ENCODE measurements at regions not wholly inside any gene's neighbourhood (a gene's known extent, or its start where the extent isn't known, plus 50 kb on each side); places are given as distances from the start of the nearest gene placed in this dataset.
A peak's percentile ranks its signal among the peaks of the same experiment; 100 is the strongest.

GRCh38 chr20:1825938-1826445 lies 69.2 kb upstream of the SIRPA start:
- H3K4me3 ChIP-seq (ENCODE audit: control insufficient read depth, low read depth, low read length): no peak overlapping the region
- TF ChIP-seq, protein P1, sequence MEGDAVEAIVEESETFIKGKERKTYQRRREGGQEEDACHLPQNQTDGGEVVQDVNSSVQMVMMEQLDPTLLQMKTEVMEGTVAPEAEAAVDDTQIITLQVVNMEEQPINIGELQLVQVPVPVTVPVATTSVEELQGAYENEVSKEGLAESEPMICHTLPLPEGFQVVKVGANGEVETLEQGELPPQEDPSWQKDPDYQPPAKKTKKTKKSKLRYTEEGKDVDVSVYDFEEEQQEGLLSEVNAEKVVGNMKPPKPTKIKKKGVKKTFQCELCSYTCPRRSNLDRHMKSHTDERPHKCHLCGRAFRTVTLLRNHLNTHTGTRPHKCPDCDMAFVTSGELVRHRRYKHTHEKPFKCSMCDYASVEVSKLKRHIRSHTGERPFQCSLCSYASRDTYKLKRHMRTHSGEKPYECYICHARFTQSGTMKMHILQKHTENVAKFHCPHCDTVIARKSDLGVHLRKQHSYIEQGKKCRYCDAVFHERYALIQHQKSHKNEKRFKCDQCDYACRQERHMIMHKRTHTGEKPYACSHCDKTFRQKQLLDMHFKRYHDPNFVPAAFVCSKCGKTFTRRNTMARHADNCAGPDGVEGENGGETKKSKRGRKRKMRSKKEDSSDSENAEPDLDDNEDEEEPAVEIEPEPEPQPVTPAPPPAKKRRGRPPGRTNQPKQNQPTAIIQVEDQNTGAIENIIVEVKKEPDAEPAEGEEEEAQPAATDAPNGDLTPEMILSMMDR (conservative IDR thresholded peaks at IDR 0.05; ENCODE audit: control insufficient read depth, insufficient read depth, low read depth, low read length): no peak

DNA sequence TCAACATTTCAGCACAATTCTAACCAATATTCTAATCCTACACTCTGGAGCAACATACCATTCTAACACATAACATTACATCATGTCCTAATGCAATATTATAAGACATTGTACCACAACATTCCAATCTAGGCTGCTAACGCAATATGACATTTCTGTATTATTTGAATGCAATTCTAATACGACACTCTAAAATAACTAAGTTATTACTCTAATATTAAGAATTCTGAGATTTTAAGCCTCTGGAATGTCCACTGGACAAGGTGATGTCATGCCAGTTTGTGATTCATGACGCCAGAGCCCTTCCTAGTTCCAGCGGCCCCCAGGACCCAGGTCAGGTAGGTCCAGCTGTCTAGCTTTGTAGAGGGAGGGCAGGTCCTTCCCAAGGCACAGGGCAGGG lies 69.7 kb upstream of the SIRPA start:
- TF ChIP-seq, protein P1 (conservative IDR thresholded peaks at IDR 0.05; ENCODE audit: control insufficient read depth, insufficient read depth, low read depth, low read length): no peak
- DNase-seq (ENCODE audit: low read depth): no peak
- H3K4me3 ChIP-seq (ENCODE audit: control insufficient read depth, low read depth, low read length): no peak overlapping the region

More at GRCh38 chr20:1825938-1826445, 69.2 kb upstream of the SIRPA start:
- DNase-seq (ENCODE audit: low read depth): no peak

DNA sequence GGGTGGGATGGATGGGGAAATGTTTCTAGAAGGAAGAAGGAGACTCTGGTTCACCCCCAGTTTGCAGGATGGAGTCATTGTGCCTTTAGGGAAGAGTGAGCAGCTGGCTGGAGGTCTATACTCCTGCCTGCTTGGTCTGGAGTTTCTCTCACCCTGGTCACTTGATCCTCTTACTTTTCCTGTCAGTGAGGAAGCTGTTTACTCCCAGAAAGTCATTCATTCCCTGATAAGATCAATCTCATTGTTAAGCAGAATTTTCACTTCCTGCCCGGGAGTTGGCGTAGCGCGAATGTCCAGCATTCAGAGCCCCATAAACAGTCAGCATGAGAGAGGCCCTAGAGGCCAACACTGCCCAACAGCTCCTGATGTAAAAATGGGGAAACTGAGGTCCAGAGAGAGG lies 70.4 kb upstream of the SIRPA start:
- DNase-seq (ENCODE audit: low read depth): no peak
- TF ChIP-seq, protein P1 (conservative IDR thresholded peaks at IDR 0.05; ENCODE audit: control insufficient read depth, insufficient read depth, low read depth, low read length): no peak
- no peak overlapping the region for H3K4me3 ChIP-seq (ENCODE audit: control insufficient read depth, low read depth, low read length)

- TF ChIP-seq, protein P1 (conservative IDR thresholded peaks at IDR 0.05; ENCODE audit: control insufficient read depth, insufficient read depth, low read depth, low read length): no peak
- DNase-seq (ENCODE audit: low read depth): no peak
Measured at GRCh38 chr20:1824181-1824580, 71.0 kb upstream of the SIRPA start.

DNA sequence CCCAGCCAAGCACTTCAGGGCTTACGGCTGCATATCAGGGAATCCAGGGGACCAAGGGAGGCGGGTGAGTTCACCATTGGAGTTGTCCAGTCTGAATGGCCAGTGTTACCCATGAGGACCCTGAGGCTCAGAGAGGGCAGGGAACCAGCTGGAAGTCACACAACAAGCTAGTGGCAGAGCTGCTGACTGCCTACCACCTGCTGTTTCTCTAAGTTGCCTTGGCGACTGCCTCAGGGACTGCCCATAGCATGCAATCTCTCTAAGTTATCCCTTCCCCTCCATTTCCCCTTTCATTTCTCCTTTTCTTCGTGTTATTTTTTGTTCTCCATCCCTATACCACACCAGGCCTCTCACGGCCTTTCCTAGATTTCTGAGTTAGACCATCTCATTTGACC lies 71.8 kb upstream of the SIRPA start:
- TF ChIP-seq, protein P1 (conservative IDR thresholded peaks at IDR 0.05; ENCODE audit: control insufficient read depth, insufficient read depth, low read depth, low read length): no peak
- no peak overlapping the region for H3K4me3 ChIP-seq (ENCODE audit: control insufficient read depth, low read depth, low read length)
- DNase-seq (ENCODE audit: low read depth): no peak

More at GRCh38 chr20:1824181-1824580, 71.0 kb upstream of the SIRPA start:
- no peak overlapping the region for H3K4me3 ChIP-seq (ENCODE audit: control insufficient read depth, low read depth, low read length)

GRCh38 chr20:1822564-1823449 lies 72.4 kb upstream of the SIRPA start:
- no peak overlapping the region for H3K4me3 ChIP-seq (ENCODE audit: control insufficient read depth, low read depth, low read length)
- TF ChIP-seq, protein P1 (conservative IDR thresholded peaks at IDR 0.05; ENCODE audit: control insufficient read depth, insufficient read depth, low read depth, low read length): peak; percentile 17
- peak; percentile 55 for DNase-seq (ENCODE audit: low read depth)

Data from fibroblast of mammary gland (primary cell).